ENCODE measurements at regions not wholly inside any gene's neighbourhood (a gene's known extent, or its start where the extent isn't known, plus 50 kb on each side); places are given as distances from the start of the nearest gene placed in this dataset.

DNA sequence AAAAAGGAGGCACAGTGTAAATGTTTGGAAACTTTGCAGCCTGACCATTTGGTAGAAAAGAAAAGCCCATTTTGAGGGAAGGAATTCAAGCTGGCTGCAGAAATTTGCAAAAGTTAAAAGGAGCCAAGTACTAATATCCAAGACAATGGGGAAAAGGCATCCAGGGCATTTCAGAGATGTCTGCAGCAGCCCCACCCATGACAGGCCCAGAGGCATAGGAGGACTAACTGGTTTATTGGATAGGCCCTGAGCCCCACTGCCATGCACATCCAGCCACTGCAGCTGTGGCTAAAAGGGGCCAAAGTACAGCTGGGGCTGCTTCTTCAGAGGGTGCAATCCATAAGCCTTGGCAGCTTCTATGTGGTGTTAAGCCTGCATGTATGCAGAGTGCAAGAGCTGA, 104.9 kb downstream of the HS3ST1 start (continued):
- TF ChIP-seq, protein P1, sequence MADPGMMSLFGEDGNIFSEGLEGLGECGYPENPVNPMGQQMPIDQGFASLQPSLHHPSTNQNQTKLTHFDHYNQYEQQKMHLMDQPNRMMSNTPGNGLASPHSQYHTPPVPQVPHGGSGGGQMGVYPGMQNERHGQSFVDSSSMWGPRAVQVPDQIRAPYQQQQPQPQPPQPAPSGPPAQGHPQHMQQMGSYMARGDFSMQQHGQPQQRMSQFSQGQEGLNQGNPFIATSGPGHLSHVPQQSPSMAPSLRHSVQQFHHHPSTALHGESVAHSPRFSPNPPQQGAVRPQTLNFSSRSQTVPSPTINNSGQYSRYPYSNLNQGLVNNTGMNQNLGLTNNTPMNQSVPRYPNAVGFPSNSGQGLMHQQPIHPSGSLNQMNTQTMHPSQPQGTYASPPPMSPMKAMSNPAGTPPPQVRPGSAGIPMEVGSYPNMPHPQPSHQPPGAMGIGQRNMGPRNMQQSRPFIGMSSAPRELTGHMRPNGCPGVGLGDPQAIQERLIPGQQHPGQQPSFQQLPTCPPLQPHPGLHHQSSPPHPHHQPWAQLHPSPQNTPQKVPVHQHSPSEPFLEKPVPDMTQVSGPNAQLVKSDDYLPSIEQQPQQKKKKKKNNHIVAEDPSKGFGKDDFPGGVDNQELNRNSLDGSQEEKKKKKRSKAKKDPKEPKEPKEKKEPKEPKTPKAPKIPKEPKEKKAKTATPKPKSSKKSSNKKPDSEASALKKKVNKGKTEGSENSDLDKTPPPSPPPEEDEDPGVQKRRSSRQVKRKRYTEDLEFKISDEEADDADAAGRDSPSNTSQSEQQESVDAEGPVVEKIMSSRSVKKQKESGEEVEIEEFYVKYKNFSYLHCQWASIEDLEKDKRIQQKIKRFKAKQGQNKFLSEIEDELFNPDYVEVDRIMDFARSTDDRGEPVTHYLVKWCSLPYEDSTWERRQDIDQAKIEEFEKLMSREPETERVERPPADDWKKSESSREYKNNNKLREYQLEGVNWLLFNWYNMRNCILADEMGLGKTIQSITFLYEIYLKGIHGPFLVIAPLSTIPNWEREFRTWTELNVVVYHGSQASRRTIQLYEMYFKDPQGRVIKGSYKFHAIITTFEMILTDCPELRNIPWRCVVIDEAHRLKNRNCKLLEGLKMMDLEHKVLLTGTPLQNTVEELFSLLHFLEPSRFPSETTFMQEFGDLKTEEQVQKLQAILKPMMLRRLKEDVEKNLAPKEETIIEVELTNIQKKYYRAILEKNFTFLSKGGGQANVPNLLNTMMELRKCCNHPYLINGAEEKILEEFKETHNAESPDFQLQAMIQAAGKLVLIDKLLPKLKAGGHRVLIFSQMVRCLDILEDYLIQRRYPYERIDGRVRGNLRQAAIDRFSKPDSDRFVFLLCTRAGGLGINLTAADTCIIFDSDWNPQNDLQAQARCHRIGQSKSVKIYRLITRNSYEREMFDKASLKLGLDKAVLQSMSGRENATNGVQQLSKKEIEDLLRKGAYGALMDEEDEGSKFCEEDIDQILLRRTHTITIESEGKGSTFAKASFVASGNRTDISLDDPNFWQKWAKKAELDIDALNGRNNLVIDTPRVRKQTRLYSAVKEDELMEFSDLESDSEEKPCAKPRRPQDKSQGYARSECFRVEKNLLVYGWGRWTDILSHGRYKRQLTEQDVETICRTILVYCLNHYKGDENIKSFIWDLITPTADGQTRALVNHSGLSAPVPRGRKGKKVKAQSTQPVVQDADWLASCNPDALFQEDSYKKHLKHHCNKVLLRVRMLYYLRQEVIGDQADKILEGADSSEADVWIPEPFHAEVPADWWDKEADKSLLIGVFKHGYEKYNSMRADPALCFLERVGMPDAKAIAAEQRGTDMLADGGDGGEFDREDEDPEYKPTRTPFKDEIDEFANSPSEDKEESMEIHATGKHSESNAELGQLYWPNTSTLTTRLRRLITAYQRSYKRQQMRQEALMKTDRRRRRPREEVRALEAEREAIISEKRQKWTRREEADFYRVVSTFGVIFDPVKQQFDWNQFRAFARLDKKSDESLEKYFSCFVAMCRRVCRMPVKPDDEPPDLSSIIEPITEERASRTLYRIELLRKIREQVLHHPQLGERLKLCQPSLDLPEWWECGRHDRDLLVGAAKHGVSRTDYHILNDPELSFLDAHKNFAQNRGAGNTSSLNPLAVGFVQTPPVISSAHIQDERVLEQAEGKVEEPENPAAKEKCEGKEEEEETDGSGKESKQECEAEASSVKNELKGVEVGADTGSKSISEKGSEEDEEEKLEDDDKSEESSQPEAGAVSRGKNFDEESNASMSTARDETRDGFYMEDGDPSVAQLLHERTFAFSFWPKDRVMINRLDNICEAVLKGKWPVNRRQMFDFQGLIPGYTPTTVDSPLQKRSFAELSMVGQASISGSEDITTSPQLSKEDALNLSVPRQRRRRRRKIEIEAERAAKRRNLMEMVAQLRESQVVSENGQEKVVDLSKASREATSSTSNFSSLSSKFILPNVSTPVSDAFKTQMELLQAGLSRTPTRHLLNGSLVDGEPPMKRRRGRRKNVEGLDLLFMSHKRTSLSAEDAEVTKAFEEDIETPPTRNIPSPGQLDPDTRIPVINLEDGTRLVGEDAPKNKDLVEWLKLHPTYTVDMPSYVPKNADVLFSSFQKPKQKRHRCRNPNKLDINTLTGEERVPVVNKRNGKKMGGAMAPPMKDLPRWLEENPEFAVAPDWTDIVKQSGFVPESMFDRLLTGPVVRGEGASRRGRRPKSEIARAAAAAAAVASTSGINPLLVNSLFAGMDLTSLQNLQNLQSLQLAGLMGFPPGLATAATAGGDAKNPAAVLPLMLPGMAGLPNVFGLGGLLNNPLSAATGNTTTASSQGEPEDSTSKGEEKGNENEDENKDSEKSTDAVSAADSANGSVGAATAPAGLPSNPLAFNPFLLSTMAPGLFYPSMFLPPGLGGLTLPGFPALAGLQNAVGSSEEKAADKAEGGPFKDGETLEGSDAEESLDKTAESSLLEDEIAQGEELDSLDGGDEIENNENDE (IDR thresholded peaks at IDR 0.05; ENCODE audit: insufficient replicate concordance, low read length), result no peak
- TF ChIP-seq SIN3A (conservative IDR thresholded peaks at IDR 0.05 in 1 of 2, IDR thresholded peaks at IDR 0.05 in 1 of 2; ENCODE audit: low read depth in 1 of 2, low read length in 2 of 2) (no peak), TEAD4 (IDR thresholded peaks at IDR 0.05; ENCODE audit: low read depth, low read length) (no peak), POLR2A (IDR thresholded peaks at IDR 0.05; ENCODE audit: control extremely low read depth in 1 of 2, low read depth in 2 of 2, low read length in 2 of 2) (no peak), SAP30 (IDR thresholded peaks at IDR 0.05; ENCODE audit: insufficient read depth, insufficient replicate concordance, low read length) (no peak), SRF (IDR thresholded peaks at IDR 0.05; ENCODE audit: low read depth, low read length) (no peak), RAD21 (IDR thresholded peaks at IDR 0.05 in 1 of 2, conservative IDR thresholded peaks at IDR 0.05 in 1 of 2; ENCODE audit: low read depth in 2 of 2, low read length in 2 of 2) (no peak), NANOG (IDR thresholded peaks at IDR 0.05; ENCODE audit: insufficient read depth, low read depth, low read length, poor library complexity, severe bottlenecking) (no peak), SUZ12 (IDR thresholded peaks at IDR 0.05; ENCODE audit: low read length) (no peak), RNF2 (IDR thresholded peaks at IDR 0.05; ENCODE audit: borderline replicate concordance, low read depth, low read length, missing control alignments, poor library complexity, severe bottlenecking) (no peak), HDAC6 (IDR thresholded peaks at IDR 0.05; ENCODE audit: low read depth, low read length) (no peak)

All from H1 (cell line).